Hepatocyte (in vitro differentiated cells): ENCODE measurements at regions not wholly inside any gene's neighbourhood (a gene's known extent, or its start where the extent isn't known, plus 50 kb on each side); places are given as distances from the start of the nearest gene placed in this dataset.

Source experiments
- DNase-seq: peaks from one replicate; pipeline ENCODE4 v3.0.0-alpha.2; 2016; ENCODE audit warnings: low spot score
- H2AFZ ChIP-seq: fragments of 200-600 bp; sonication (generic); 2 replicates; pipeline ENCODE4 v1.6.0; 2016; ENCODE audit warnings: antibody characterized with exemption, mild to moderate bottlenecking
- H3K27ac ChIP-seq: fragments of 200-600 bp; sonication (generic); 2 replicates; pipeline ENCODE4 v1.5.1; 2016; ENCODE audit warnings: mild to moderate bottlenecking
- H3K27me3 ChIP-seq: fragments of 200-600 bp; sonication (generic); 2 replicates; pipeline ENCODE4 v1.6.1; 2016
- H3K36me3 ChIP-seq: fragments of 200-600 bp; sonication (generic); replicated peaks from 2 replicates; pipeline ENCODE4 v1.5.1; 2016; ENCODE audit warnings: low read depth; ENCODE audit not compliant: insufficient read depth
- H3K4me1 ChIP-seq: fragments of 200-600 bp; sonication (generic); 2 replicates; pipeline ENCODE4 v1.5.1; 2016; ENCODE audit warnings: mild to moderate bottlenecking, moderate library complexity; ENCODE audit not compliant: insufficient read depth
- H3K4me2 ChIP-seq: fragments of 200-600 bp; sonication (generic); 2 replicates; pipeline ENCODE4 v1.6.0; 2016
- H3K4me3 ChIP-seq: fragments of 200-600 bp; sonication (generic); 2 replicates; pipeline ENCODE4 v1.5.1; 2016; ENCODE audit warnings: mild to moderate bottlenecking
- H3K79me2 ChIP-seq: fragments of 200-600 bp; sonication (generic); 2 replicates; pipeline ENCODE4 v1.6.0; 2017; ENCODE audit warnings: mild to moderate bottlenecking
- H3K9me2 ChIP-seq: fragments of 200-600 bp; sonication (generic); replicated peaks from 2 replicates; pipeline ENCODE4 v1.6.0; 2017; ENCODE audit warnings: mild to moderate bottlenecking; ENCODE audit not compliant: insufficient read depth
- H3K9me3 ChIP-seq: fragments of 200-600 bp; sonication (generic); 2 replicates; pipeline ENCODE4 v1.5.1; 2016; ENCODE audit warnings: low read depth, mild to moderate bottlenecking
- H4K20me1 ChIP-seq: fragments of 200-600 bp; sonication (generic); 2 replicates; pipeline ENCODE4 v1.6.0; 2016; ENCODE audit warnings: mild to moderate bottlenecking; ENCODE audit not compliant: insufficient read depth, poor library complexity, severe bottlenecking
- EZH2 ChIP-seq: fragments of 200-600 bp; sonication (generic); IDR thresholded peaks from 2 replicates; pipeline ENCODE4 v1.6.1; 2016; ENCODE audit warnings: antibody characterized with exemption, mild to moderate bottlenecking, borderline replicate concordance
- EZH2phosphoT487 ChIP-seq: fragments of 200-600 bp; sonication (generic); IDR thresholded peaks from one replicate; pipeline ENCODE4 v1.6.1; 2018; ENCODE audit warnings: antibody characterized with exemption, mild to moderate bottlenecking, low read depth, moderate library complexity; ENCODE audit not compliant: unreplicated experiment, severe bottlenecking
- WGBS: methylation state at CpG from one replicate; pipeline ENCODE4 v1.1.6; 2016; ENCODE audit warnings: low lambda C conversion rate; ENCODE audit errors: missing lambda C conversion rate; 5-methylcytosine and 5-hydroxymethylcytosine counted together
- TF ChIP-seq, protein P1 (sequence below): fragments of 200-600 bp; sonication (generic); IDR thresholded peaks from 2 replicates; pipeline ENCODE4 v1.5.1; 2016; ENCODE audit warnings: antibody characterized with exemption, mild to moderate bottlenecking; ENCODE audit not compliant: poor library complexity

DNA sequence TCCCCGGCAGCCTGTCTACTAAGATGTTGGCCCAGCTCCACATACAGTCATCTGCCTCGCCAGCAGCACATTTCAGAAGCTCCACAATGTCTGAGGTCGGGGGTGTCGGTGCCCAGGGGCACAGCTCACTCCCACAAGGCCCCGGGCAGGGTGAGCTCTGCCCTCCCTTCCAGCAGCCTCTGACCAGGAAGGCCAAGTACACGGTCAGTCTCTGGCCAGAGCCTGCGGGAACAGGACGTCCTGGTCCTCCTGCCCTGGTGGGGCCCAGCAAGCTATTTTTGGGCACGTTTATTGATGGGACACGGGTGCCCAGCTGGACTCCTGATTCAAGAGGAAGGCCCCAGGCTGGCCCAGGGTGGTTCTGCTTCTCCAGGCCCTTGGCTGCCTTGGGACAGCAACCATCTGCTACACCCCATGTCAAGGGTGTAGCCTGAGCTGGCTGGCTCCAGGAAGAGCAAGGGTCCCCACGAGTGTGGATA is 114.9 kb upstream of the PTPN1 start:
- Histone ChIP-seq H3K4me1 (peaks cover 12% of the 10 kb centered on the region), H3K27me3 (no peaks in the 10 kb centered on the region), H3K79me2 (no peaks in the 10 kb centered on the region), H3K36me3 (no peaks in the 10 kb centered on the region), H3K9me2 (no peaks in the 10 kb centered on the region), H3K4me2 (no peak overlapping the region), H3K27ac (no peak overlapping the region), H3K4me3 (no peak overlapping the region), H2AFZ (no peak overlapping the region), H3K9me3 (no peaks in the 10 kb centered on the region), H4K20me1 (no peaks in the 10 kb centered on the region)
- no peak for DNase-seq
- WGBS: 83% methylated on average over 11 of the region's 11 CpGs
- TF ChIP-seq EZH2phosphoT487 (no peak), EZH2 (no peak)
- TF ChIP-seq, protein P1, sequence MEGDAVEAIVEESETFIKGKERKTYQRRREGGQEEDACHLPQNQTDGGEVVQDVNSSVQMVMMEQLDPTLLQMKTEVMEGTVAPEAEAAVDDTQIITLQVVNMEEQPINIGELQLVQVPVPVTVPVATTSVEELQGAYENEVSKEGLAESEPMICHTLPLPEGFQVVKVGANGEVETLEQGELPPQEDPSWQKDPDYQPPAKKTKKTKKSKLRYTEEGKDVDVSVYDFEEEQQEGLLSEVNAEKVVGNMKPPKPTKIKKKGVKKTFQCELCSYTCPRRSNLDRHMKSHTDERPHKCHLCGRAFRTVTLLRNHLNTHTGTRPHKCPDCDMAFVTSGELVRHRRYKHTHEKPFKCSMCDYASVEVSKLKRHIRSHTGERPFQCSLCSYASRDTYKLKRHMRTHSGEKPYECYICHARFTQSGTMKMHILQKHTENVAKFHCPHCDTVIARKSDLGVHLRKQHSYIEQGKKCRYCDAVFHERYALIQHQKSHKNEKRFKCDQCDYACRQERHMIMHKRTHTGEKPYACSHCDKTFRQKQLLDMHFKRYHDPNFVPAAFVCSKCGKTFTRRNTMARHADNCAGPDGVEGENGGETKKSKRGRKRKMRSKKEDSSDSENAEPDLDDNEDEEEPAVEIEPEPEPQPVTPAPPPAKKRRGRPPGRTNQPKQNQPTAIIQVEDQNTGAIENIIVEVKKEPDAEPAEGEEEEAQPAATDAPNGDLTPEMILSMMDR: no peak

DNA sequence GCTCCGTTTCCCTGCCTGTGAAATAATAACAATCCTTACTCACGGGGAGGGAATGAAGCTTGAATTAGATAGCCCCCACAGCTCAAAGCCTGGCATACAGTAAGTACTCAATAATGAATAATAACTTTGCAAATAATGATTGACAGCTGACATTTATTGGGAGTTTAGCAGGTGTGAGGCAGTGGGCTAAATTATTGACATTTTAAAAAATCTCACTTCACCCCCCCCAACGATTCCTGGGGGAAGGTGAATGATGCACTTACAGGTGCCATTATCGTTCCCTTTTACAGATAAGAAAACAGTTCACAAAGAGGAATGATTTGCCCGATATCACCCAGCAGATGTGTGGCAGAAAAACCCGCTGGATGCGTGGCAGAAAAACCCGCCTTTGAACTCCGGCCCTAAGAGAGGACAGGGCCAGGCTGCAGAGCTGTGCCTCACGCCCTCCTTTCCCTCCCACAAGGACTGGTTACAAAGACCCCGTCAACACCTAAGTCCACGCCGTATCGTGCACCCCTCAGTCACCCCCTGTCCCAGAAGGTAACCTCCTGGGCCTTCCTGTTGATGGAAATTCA is 114.2 kb upstream of the PTPN1 start:
- H3K36me3 ChIP-seq: no peaks in the 10 kb centered on the region
- H3K27ac ChIP-seq: no peak overlapping the region
- H3K27me3 ChIP-seq: no peaks in the 10 kb centered on the region
- no peaks in the 10 kb centered on the region for H3K79me2 ChIP-seq
- no peaks in the 10 kb centered on the region for H4K20me1 ChIP-seq
- no peak overlapping the region for H3K4me3 ChIP-seq
- H3K4me1 ChIP-seq: peaks cover 12% of the 10 kb centered on the region
- WGBS: 87% methylated on average over 14 of the region's 14 CpGs
- H3K9me3 ChIP-seq: no peaks in the 10 kb centered on the region
- TF ChIP-seq EZH2 (no peak), EZH2phosphoT487 (no peak)
- TF ChIP-seq, protein P1: no peak
- H3K9me2 ChIP-seq: no peaks in the 10 kb centered on the region
- H3K4me2 ChIP-seq: no peak overlapping the region
- H2AFZ ChIP-seq: no peak overlapping the region
- DNase-seq: no peak

DNA sequence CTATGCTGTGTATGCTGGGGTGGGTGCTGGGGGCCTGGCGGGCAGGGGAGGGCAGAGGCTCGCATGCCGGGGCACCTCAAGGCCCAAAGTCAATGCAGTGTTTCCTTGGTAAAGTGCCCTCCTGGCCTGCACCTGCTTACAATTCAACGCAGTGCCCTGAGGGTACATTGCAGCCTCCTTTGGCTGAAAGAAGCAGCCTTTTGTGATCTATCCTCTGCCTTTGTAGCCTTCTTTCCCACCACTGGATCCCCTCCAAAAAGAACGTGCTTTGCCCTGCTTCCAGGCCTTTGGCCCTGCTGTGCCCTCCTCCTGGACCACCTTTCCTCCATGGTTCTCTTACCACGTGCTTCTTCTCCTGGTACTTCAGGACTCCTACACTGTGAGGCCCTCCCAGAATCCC is 113.6 kb upstream of the PTPN1 start:
- Histone ChIP-seq H3K79me2 (no peaks in the 10 kb centered on the region), H3K4me3 (no peak overlapping the region), H2AFZ (no peak overlapping the region), H4K20me1 (no peaks in the 10 kb centered on the region), H3K27ac (no peak overlapping the region), H3K9me2 (no peaks in the 10 kb centered on the region), H3K36me3 (no peaks in the 10 kb centered on the region), H3K27me3 (no peaks in the 10 kb centered on the region), H3K9me3 (no peaks in the 10 kb centered on the region), H3K4me2 (no peak overlapping the region), H3K4me1 (peaks cover 12% of the 10 kb centered on the region)
- TF ChIP-seq EZH2 (no peak), EZH2phosphoT487 (no peak)
- TF ChIP-seq, protein P1: no peak
- no peak for DNase-seq
- WGBS: 97% methylated on average over 4 of the region's 6 CpGs

DNA sequence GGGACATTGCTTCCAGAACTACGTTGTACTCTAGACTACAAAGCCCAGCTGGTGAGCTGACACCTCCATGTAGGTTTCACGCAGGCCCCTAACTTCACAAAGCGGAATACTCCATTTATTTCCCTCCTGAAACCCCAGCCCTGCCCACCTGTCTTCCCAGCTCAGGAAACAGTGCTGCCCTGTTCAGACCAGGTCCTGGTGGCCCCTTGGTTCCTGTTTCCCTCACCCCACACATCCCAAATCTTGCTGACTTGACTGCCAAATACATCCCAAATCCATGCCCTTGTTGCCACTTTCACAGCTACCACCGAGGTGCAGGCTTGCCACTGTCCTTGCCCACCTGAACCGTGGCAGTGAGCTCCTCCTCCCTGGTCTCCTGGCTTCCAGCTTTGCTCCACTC is 113.1 kb upstream of the PTPN1 start:
- no peak overlapping the region for H2AFZ ChIP-seq
- TF ChIP-seq EZH2: no peak
- no peak for TF ChIP-seq EZH2phosphoT487
- no peak for DNase-seq
- H3K9me2 ChIP-seq: no peaks in the 10 kb centered on the region
- H4K20me1 ChIP-seq: no peaks in the 10 kb centered on the region
- no peak overlapping the region for H3K27ac ChIP-seq
- no peak overlapping the region for H3K4me2 ChIP-seq
- H3K27me3 ChIP-seq: no peaks in the 10 kb centered on the region
- no peak overlapping the region for H3K4me3 ChIP-seq
- 89% methylated on average over 5 of the region's 5 CpGs for WGBS
- H3K4me1 ChIP-seq: peaks cover 12% of the 10 kb centered on the region
- no peaks in the 10 kb centered on the region for H3K9me3 ChIP-seq
- H3K36me3 ChIP-seq: no peaks in the 10 kb centered on the region
- no peaks in the 10 kb centered on the region for H3K79me2 ChIP-seq
